GM18517 (cell line): ENCODE measurements at regions not wholly inside any gene's neighbourhood (a gene's known extent, or its start where the extent isn't known, plus 50 kb on each side); places are given as distances from the start of the nearest gene placed in this dataset.

Experiments
- ATAC-seq: cut with Tn5 transposase; IDR thresholded peaks from one replicate; pipeline ENCODE4 v1.9.1; 2021; ENCODE audit warnings: mild to moderate bottlenecking, moderate library complexity; ENCODE audit not compliant: unreplicated experiment

- no peak for ATAC-seq
Measured at GRCh38 chr7:110591341-110591740, 499.6 kb upstream of the LRRN3 start.

- ATAC-seq: no peak
Measured at GRCh38 chr7:110592557-110592956, 498.4 kb upstream of the LRRN3 start.

- no peak for ATAC-seq
Measured at GRCh38 chr7:110593355-110593754, 497.6 kb upstream of the LRRN3 start.

- no peak for ATAC-seq
Measured at GRCh38 chr7:110595694-110596093, 495.2 kb upstream of the LRRN3 start.

GRCh38 chr7:110600956-110601355, 490.0 kb upstream of the LRRN3 start:
- no peak for ATAC-seq

- ATAC-seq: no peak
Measured at GRCh38 chr7:110601710-110602109, 489.2 kb upstream of the LRRN3 start.

GRCh38 chr7:110604206-110604605, 486.7 kb upstream of the LRRN3 start:
- ATAC-seq: no peak

- ATAC-seq: no peak
Measured at GRCh38 chr7:110604885-110605284, 486.0 kb upstream of the LRRN3 start.

GRCh38 chr7:110607050-110607857, 483.7 kb upstream of the LRRN3 start:
- ATAC-seq: no peak

- no peak for ATAC-seq
Measured at GRCh38 chr7:110609336-110609735, 481.6 kb upstream of the LRRN3 start.

- no peak for ATAC-seq
Measured at GRCh38 chr7:110612680-110613079, 478.2 kb upstream of the LRRN3 start.
